HFF-Myc (cell line): ENCODE measurements at regions not wholly inside any gene's neighbourhood (a gene's known extent, or its start where the extent isn't known, plus 50 kb on each side); places are given as distances from the start of the nearest gene placed in this dataset.

Experiments
- DNase-seq: peaks from one replicate; pipeline ENCODE4 v3.0.0-alpha.2; 2011; ENCODE audit warnings: low read depth; ENCODE audit errors: extremely low read depth
- H3K4me3 ChIP-seq: replicated peaks from 2 replicates; pipeline ENCODE4 v1.5.1; 2011; ENCODE audit warnings: low read depth, mild to moderate bottlenecking, control low read depth, low read length
- CTCF ChIP-seq: IDR thresholded peaks from 2 replicates; pipeline ENCODE4 v1.5.1; 2012; ENCODE audit warnings: mild to moderate bottlenecking, low read depth, low read length, control low read depth; ENCODE audit errors: missing control alignments

- no peak for DNase-seq
- no peak overlapping the region for H3K4me3 ChIP-seq
- no peak for TF ChIP-seq CTCF
These were observed 154.6 kb downstream of the COPRS start for GRCh38 chr17:31704483-31704882.

GRCh38 chr17:31702041-31702440, 157.0 kb downstream of the COPRS start:
- TF ChIP-seq CTCF, result no peak
- no peak overlapping the region for H3K4me3 ChIP-seq
- no peak for DNase-seq

- DNase-seq, result no peak
- no peak for TF ChIP-seq CTCF
These were observed 158.1 kb downstream of the COPRS start for GRCh38 chr17:31700973-31701372.

GRCh38 chr17:31699886-31700285, 159.2 kb downstream of the COPRS start:
- no peak overlapping the region for H3K4me3 ChIP-seq
- DNase-seq, result no peak
- TF ChIP-seq CTCF, result no peak

More at GRCh38 chr17:31700973-31701372, 158.1 kb downstream of the COPRS start:
- H3K4me3 ChIP-seq, result no peak overlapping the region

GRCh38 chr17:31699281-31699680, 159.8 kb downstream of the COPRS start:
- DNase-seq, result no peak
- H3K4me3 ChIP-seq, result no peak overlapping the region
- no peak for TF ChIP-seq CTCF

GRCh38 chr17:31698751-31699150, 160.3 kb downstream of the COPRS start:
- no peak for DNase-seq
- no peak for TF ChIP-seq CTCF
- H3K4me3 ChIP-seq, result no peak overlapping the region

GRCh38 chr17:31697838-31698237, 161.2 kb downstream of the COPRS start:
- DNase-seq, result no peak
- no peak for TF ChIP-seq CTCF

More at GRCh38 chr17:31697838-31698237, 161.2 kb downstream of the COPRS start:
- H3K4me3 ChIP-seq, result no peak overlapping the region
